Neutrophil (primary cell): ENCODE measurements at regions not wholly inside any gene's neighbourhood (a gene's known extent, or its start where the extent isn't known, plus 50 kb on each side); places are given as distances from the start of the nearest gene placed in this dataset.
"Not testable (repeated sequence)": the region's sequence is repeated elsewhere in the genome, so short reads cannot be mapped to it uniquely, and the experiment has no call there.

Experiments
- H3K27ac ChIP-seq: fragments of 200-600 bp; sonication (generic); 2 replicates; pipeline ENCODE4 v1.5.1; 2016; ENCODE audit warnings: mild to moderate bottlenecking, moderate library complexity
- H3K27me3 ChIP-seq: fragments of 200-600 bp; sonication (generic); 2 replicates; pipeline ENCODE4 v1.6.0; 2016; ENCODE audit warnings: mild to moderate bottlenecking
- H3K36me3 ChIP-seq: fragments of 200-600 bp; sonication (generic); 2 replicates; pipeline ENCODE4 v1.5.1; 2017
- H3K4me1 ChIP-seq, 2 experiments: fragments of 200-600 bp in 1 of 2; sonication (generic) in 1 of 2; 1 replicate in 1 of 2; 2 replicates in 1 of 2; pipeline versions ENCODE4 v1.5.1 to v1.6.1; 2013 to 2016; ENCODE audit warnings: low read depth in 1 of 2, low read length in 1 of 2, mild to moderate bottlenecking in 1 of 2, moderate library complexity in 1 of 2; ENCODE audit not compliant: control insufficient read depth in 1 of 2, insufficient read depth in 1 of 2
- H3K4me3 ChIP-seq, 2 experiments: fragments of 200-600 bp in 1 of 2; sonication (generic) in 1 of 2; 1 replicate in 1 of 2; 2 replicates in 1 of 2; pipeline ENCODE4 v1.5.1; 2013 to 2016; ENCODE audit warnings: low read depth in 1 of 2, low read length in 1 of 2, mild to moderate bottlenecking in 1 of 2, moderate library complexity in 1 of 2
- H3K9me3 ChIP-seq: fragments of 200-600 bp; sonication (generic); 2 replicates; pipeline ENCODE4 v1.5.1; 2016
- CTCF ChIP-seq: fragments of 200-600 bp; sonication (generic); IDR thresholded peaks from 2 replicates; pipeline ENCODE4 v1.5.1; 2016; ENCODE audit warnings: antibody characterized with exemption

- TF ChIP-seq CTCF, result no peak
- peaks cover 0 to 6% of the 10 kb centered on the region in 2 experiments for H3K4me1 ChIP-seq
- H3K9me3 ChIP-seq, result no peaks in the 10 kb centered on the region
- H3K27me3 ChIP-seq, result peaks cover 94% of the 10 kb centered on the region
- H3K27ac ChIP-seq, result no peak overlapping the region
- H3K36me3 ChIP-seq, result no peaks in the 10 kb centered on the region
- H3K4me3 ChIP-seq, result no peak overlapping the region
Measured at GRCh38 chr6:27668442-27669294, 195.8 kb upstream of the ZNF184 start.

- peaks cover 0 to 6% of the 10 kb centered on the region in 2 experiments for H3K4me1 ChIP-seq
- H3K27ac ChIP-seq, result no peak overlapping the region
- no peak for TF ChIP-seq CTCF
- H3K9me3 ChIP-seq, result no peaks in the 10 kb centered on the region
- H3K27me3 ChIP-seq, result peaks cover 94% of the 10 kb centered on the region
- no peak overlapping the region for H3K4me3 ChIP-seq
- no peaks in the 10 kb centered on the region for H3K36me3 ChIP-seq
Measured at GRCh38 chr6:27667657-27668441, 194.9 kb upstream of the ZNF184 start.

GRCh38 chr6:27667016-27667656, 194.2 kb upstream of the ZNF184 start:
- Histone ChIP-seq H3K4me3 (no peak overlapping the region), H3K27me3 (peaks cover 93% of the 10 kb centered on the region)

GRCh38 chr6:27662769-27663168, 189.9 kb upstream of the ZNF184 start:
- peaks cover 55% of the 10 kb centered on the region for H3K27me3 ChIP-seq
- no peaks in the 10 kb centered on the region for H3K4me1 ChIP-seq
- no peak for TF ChIP-seq CTCF
- H3K9me3 ChIP-seq, result no peaks in the 10 kb centered on the region
- no peak overlapping the region for H3K27ac ChIP-seq
- no peak overlapping the region for H3K4me3 ChIP-seq
- H3K36me3 ChIP-seq, result no peaks in the 10 kb centered on the region

More at GRCh38 chr6:27667016-27667656, 194.2 kb upstream of the ZNF184 start:
- no peaks in the 10 kb centered on the region for H3K9me3 ChIP-seq
- H3K27ac ChIP-seq, result no peak overlapping the region
- H3K36me3 ChIP-seq, result no peaks in the 10 kb centered on the region
- no peak for TF ChIP-seq CTCF
- peaks cover 0 to 3% of the 10 kb centered on the region in 2 experiments for H3K4me1 ChIP-seq

GRCh38 chr6:27662212-27662611, 189.3 kb upstream of the ZNF184 start:
- H3K36me3 ChIP-seq, H3K4me3 ChIP-seq, H3K9me3 ChIP-seq, H3K27ac ChIP-seq, H3K4me1 ChIP-seq: not testable (repeated sequence)
- H3K27me3 ChIP-seq, result peaks cover 52% of the 10 kb centered on the region

GRCh38 chr6:27653143-27653825, 180.4 kb upstream of the ZNF184 start:
- H3K27ac ChIP-seq, H3K4me1 ChIP-seq, H3K9me3 ChIP-seq, H3K36me3 ChIP-seq, H3K4me3 ChIP-seq: not testable (repeated sequence)
- H3K27me3 ChIP-seq, result peaks cover 79% of the 10 kb centered on the region
